IMR-90 (cell line): ENCODE measurements at regions not wholly inside any gene's neighbourhood (a gene's known extent, or its start where the extent isn't known, plus 50 kb on each side); places are given as distances from the start of the nearest gene placed in this dataset.

Experiments used
- ATAC-seq: fragments of 200-7000 bp; cut with Tn5 transposase; 2 replicates; pipeline ENCODE4 v1.9.1; 2020; ENCODE audit warnings: low read depth, mild to moderate bottlenecking, moderate library complexity
- BruUV-seq: library from RNA; stranded (reverse); fragments of 400-500 nt; replicated peaks from 2 replicates; lab custom pipeline; 2021; lab: Mats Ljungman, UMichigan
- CTCF ChIA-PET: fragments of 300-600 bp; formaldehyde crosslinking; extraction: SDS; loops from one replicate; lab custom pipeline; 2021; ENCODE audit warnings: antibody characterized with exemption; lab: Yijun Ruan, JAX
- POLR2A ChIA-PET: fragments of 300-600 bp; sonication (Branson Sonifier 250); formaldehyde crosslinking; loops from one replicate; lab custom pipeline; 2022; ENCODE audit warnings: antibody characterized with exemption; ENCODE audit not compliant: unreplicated experiment; lab: Charles Lee
- DNase-seq: peaks from one replicate; pipeline ENCODE4 v3.0.0; 2013
- H2AFZ ChIP-seq: replicated peaks from 2 replicates; pipeline ENCODE3; 2013; ENCODE audit warnings: low read length, mild to moderate bottlenecking; ENCODE audit not compliant: poor library complexity
- H2AK5ac ChIP-seq: 2 replicates; pipeline ENCODE4 v1.6.1; 2013; ENCODE audit warnings: low read depth, low read length, inconsistent platforms
- H2AK9ac ChIP-seq: replicated peaks from 2 replicates; pipeline ENCODE3; 2013; ENCODE audit warnings: mild to moderate bottlenecking, low read depth, low read length, moderate library complexity; ENCODE audit not compliant: poor library complexity
- H2BK120ac ChIP-seq: 2 replicates; pipeline ENCODE4 v1.6.1; 2013; ENCODE audit warnings: low read depth, low read length, inconsistent platforms
- H2BK15ac ChIP-seq: 3 replicates; pipeline ENCODE4 v1.6.1; 2013; ENCODE audit warnings: low read depth, low read length, inconsistent platforms
- H2BK20ac ChIP-seq: 2 replicates; pipeline ENCODE4 v1.6.1; 2013; ENCODE audit warnings: low read depth, mild to moderate bottlenecking, inconsistent platforms, low read length, moderate library complexity
- H2BK5ac ChIP-seq: 2 replicates; pipeline ENCODE4 v1.6.1; 2013; ENCODE audit warnings: mild to moderate bottlenecking, low read depth, low read length, inconsistent platforms; ENCODE audit not compliant: poor library complexity, severe bottlenecking
- H3K14ac ChIP-seq: replicated peaks from 2 replicates; pipeline ENCODE4 v1.6.1; 2013; ENCODE audit warnings: low read depth, low read length, inconsistent platforms
- H3K18ac ChIP-seq: 2 replicates; pipeline ENCODE4 v1.6.1; 2013; ENCODE audit warnings: low read depth, low read length, control low read depth
- H3K23ac ChIP-seq: 2 replicates; pipeline ENCODE4 v1.6.1; 2013; ENCODE audit warnings: low read depth, low read length, inconsistent platforms
- H3K27ac ChIP-seq: 2 replicates; pipeline ENCODE4 v1.5.1; 2013; ENCODE audit warnings: mild to moderate bottlenecking, control low read depth, low read length; ENCODE audit not compliant: insufficient read depth
- H3K27me3 ChIP-seq: 2 replicates; pipeline ENCODE4 v1.6.1; 2013; ENCODE audit warnings: low read length; ENCODE audit not compliant: control insufficient read depth, insufficient read depth
- H3K36me3 ChIP-seq: 2 replicates; pipeline ENCODE4 v1.6.1; 2013; ENCODE audit warnings: low read length, mixed read lengths; ENCODE audit not compliant: control insufficient read depth, insufficient read depth
- H3K4ac ChIP-seq: 2 replicates; pipeline ENCODE4 v1.6.1; 2013; ENCODE audit warnings: low read depth, low read length, inconsistent platforms
- H3K4me1 ChIP-seq: 2 replicates; pipeline ENCODE4 v1.6.1; 2013; ENCODE audit warnings: low read length, mixed read lengths; ENCODE audit not compliant: control insufficient read depth, insufficient read depth
- H3K4me2 ChIP-seq: 2 replicates; pipeline ENCODE4 v1.6.1; 2013; ENCODE audit warnings: low read depth, mild to moderate bottlenecking, control low read depth, low read length, moderate library complexity
- H3K4me3 ChIP-seq: 2 replicates; pipeline ENCODE4 v1.5.1; 2013; ENCODE audit warnings: low read depth, mild to moderate bottlenecking, control low read depth, low read length, moderate library complexity; ENCODE audit not compliant: insufficient read depth
- H3K56ac ChIP-seq: 2 replicates; pipeline ENCODE4 v1.6.1; 2013; ENCODE audit warnings: low read length, inconsistent platforms; ENCODE audit not compliant: insufficient read depth; ENCODE audit errors: extremely low read depth
- H3K79me1 ChIP-seq, 2 experiments: 2 replicates each; pipeline ENCODE4 v1.6.1; 2013; ENCODE audit warnings: low read length in 2 of 2, inconsistent platforms in 1 of 2, low read depth in 1 of 2
- H3K9ac ChIP-seq: 2 replicates; pipeline ENCODE4 v1.6.1; 2013; ENCODE audit warnings: low read depth, low read length, control low read depth
- H3K9me1 ChIP-seq: 2 replicates; pipeline ENCODE4 v1.6.1; 2013; ENCODE audit warnings: low read length, inconsistent platforms; ENCODE audit not compliant: insufficient read depth
- H3K9me3 ChIP-seq: 2 replicates; pipeline ENCODE4 v1.6.1; 2013; ENCODE audit warnings: low read length; ENCODE audit not compliant: control insufficient read depth, insufficient read depth
- H4K20me1 ChIP-seq: 2 replicates; pipeline ENCODE4 v1.6.1; 2013; ENCODE audit warnings: low read length, inconsistent platforms; ENCODE audit not compliant: insufficient read depth
- H4K5ac ChIP-seq: 2 replicates; pipeline ENCODE4 v1.6.1; 2013; ENCODE audit warnings: mild to moderate bottlenecking, low read depth, low read length, control low read depth
- H4K8ac ChIP-seq, 2 experiments: 2 replicates each; pipeline ENCODE4 v1.6.1; 2013; ENCODE audit warnings: low read depth in 2 of 2, low read length in 2 of 2, control low read depth in 1 of 2, inconsistent platforms in 1 of 2
- H4K91ac ChIP-seq: 2 replicates; pipeline ENCODE4 v1.6.1; 2013; ENCODE audit warnings: low read depth, low read length, inconsistent platforms; ENCODE audit not compliant: insufficient read depth
- BHLHE40 ChIP-seq: fragments of 150-350 bp; IDR thresholded peaks from 2 replicates; pipeline ENCODE4 v1.6.1; 2016; ENCODE audit warnings: mild to moderate bottlenecking, low read depth, low read length
- CTCF ChIP-seq: conservative IDR thresholded peaks from 2 replicates; pipeline ENCODE4 v1.5.1; 2012; ENCODE audit warnings: mild to moderate bottlenecking, low read depth, low read length, improper control_type of control experiment
- ELK1 ChIP-seq: fragments of 150-350 bp; IDR thresholded peaks from 2 replicates; pipeline ENCODE4 v1.6.1; 2016; ENCODE audit warnings: low read depth, mild to moderate bottlenecking, low read length, moderate library complexity, borderline replicate concordance
- MAFK ChIP-seq: IDR thresholded peaks from 2 replicates; pipeline ENCODE4 v1.6.1; 2012; ENCODE audit warnings: low read depth, low read length, improper control_type of control experiment
- MXI1 ChIP-seq: IDR thresholded peaks from 2 replicates; pipeline ENCODE4 v1.6.1; 2012; ENCODE audit warnings: low read depth, mild to moderate bottlenecking, low read length, moderate library complexity, borderline replicate concordance
- NFE2L2 ChIP-seq: fragments of 150-350 bp; IDR thresholded peaks from 2 replicates; pipeline ENCODE4 v1.6.1; 2016; ENCODE audit warnings: low read depth, mild to moderate bottlenecking, low read length
- POLR2A ChIP-seq: IDR thresholded peaks from 2 replicates; pipeline ENCODE4 v1.6.1; 2012; ENCODE audit warnings: mild to moderate bottlenecking, low read depth, low read length
- RAD21 ChIP-seq: IDR thresholded peaks from 2 replicates; pipeline ENCODE4 v1.6.1; 2012; ENCODE audit warnings: low read length, improper control_type of control experiment
- RFX5 ChIP-seq: IDR thresholded peaks from 2 replicates; pipeline ENCODE4 v1.8.0; 2012; ENCODE audit warnings: low read depth, mild to moderate bottlenecking, low read length, moderate library complexity
- USF2 ChIP-seq: fragments of 150-350 bp; IDR thresholded peaks from 2 replicates; pipeline ENCODE4 v1.6.1; 2017; ENCODE audit warnings: mild to moderate bottlenecking, antibody characterized with exemption, low read length, low read depth
- WGBS, 2 experiments: methylation state at CpG; one replicate each; pipeline versions ENCODE4 v1.1.5 to v1.1.7; 2013; ENCODE audit warnings: missing lambda C conversion rate in 2 of 2; ENCODE audit not compliant: insufficient read length in 1 of 2; ENCODE audit errors: extremely low coverage in 2 of 2; 5-methylcytosine and 5-hydroxymethylcytosine counted together
- dilution Hi-C: fragments of 300-500 bp; cut with HindIII; formaldehyde crosslinking; loops from one replicate; pipeline ENCODE4 v1.14.3; 2018; ENCODE audit warnings: low sequenced_read_pairs; ENCODE audit not compliant: unreplicated experiment
- in situ Hi-C: fragments of 300-500 bp; cut with MboI; formaldehyde crosslinking; loops from 3 replicates; pipeline ENCODE4 v1.14.3; 2019; ENCODE audit warnings: low sequenced_read_pairs, inconsistent platforms, mixed read lengths
- intact Hi-C: fragments of 100-400 bp; cut with micrococcal nuclease; formaldehyde crosslinking; loops from 2 replicates; pipeline ENCODE4 v1.10.0; 2022

DNA sequence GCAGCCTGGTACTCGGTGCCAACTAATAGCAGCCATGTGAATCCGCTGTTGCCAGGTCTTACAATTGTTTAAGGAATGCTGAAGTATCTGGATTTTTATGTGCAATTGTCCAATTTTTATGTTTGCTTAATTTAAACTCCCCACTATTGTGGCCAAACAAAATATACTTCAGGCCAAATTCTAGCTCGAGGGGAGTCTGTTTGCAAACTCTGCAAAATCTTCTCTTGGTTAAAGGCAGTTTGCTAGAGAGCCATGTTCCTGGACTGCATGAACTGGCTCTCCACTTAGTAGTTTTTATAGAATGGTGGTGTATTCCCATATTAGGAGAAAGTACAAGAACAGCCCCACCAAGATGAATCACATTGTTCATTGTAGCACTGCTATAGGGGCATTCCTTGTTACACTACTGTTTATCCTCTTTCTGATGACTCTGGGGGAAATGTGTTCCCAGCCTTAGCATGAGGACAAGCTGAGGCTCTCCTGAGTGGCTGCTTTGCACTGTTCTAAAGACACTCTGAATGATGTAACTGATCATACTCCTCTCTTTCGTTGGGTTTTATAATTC, 178.0 kb upstream of the GLI3 start:
- Histone ChIP-seq H4K91ac (no peak overlapping the region), H4K5ac (no peak overlapping the region), H2BK15ac (no peak overlapping the region), H3K14ac (no peak overlapping the region), H3K36me3 (no peaks in the 10 kb centered on the region), H2BK20ac (no peak overlapping the region), H2BK120ac (no peak overlapping the region), H4K20me1 (no peaks in the 10 kb centered on the region), H3K56ac (no peak overlapping the region), H3K79me1 (no peaks in the 10 kb centered on the region), H3K4me2 (no peak overlapping the region), H3K27ac (no peak overlapping the region), H3K4me3 (no peak overlapping the region), H3K23ac (no peak overlapping the region), H3K27me3 (no peaks in the 10 kb centered on the region), H2AK9ac (no peak overlapping the region), H4K8ac (no peak overlapping the region), H3K9me3 (no peaks in the 10 kb centered on the region), H3K4ac (no peak overlapping the region), H2BK5ac (no peak overlapping the region), H3K9ac (no peak overlapping the region), H2AK5ac (no peak overlapping the region), H3K9me1 (no peaks in the 10 kb centered on the region), H3K4me1 (no peaks in the 10 kb centered on the region), H3K18ac (no peak overlapping the region), H2AFZ (no peak overlapping the region)
- dilution Hi-C loops: no loop called here
- in situ Hi-C loops: no loop called here
- ChIA-PET CTCF (no interaction called here), POLR2A (no interaction called here)
- intact Hi-C loops: loop anchor here (10.0 kb wide), 1 partner anchor 440 kb away; no protein-coding TSS in a partner anchor
- no peak for ATAC-seq
- no CpG with 5 or more reads among the region's 4 CpGs for WGBS, 2 experiments
- TF ChIP-seq BHLHE40 (no peak), CTCF (no peak), MXI1 (no peak), RFX5 (no peak), RAD21 (no peak), NFE2L2 (no peak), USF2 (no peak), ELK1 (no peak), MAFK (no peak), POLR2A (no peak)
- BruUV-seq: no TSS peak
- no peak for DNase-seq
